TTC549 (cell line): ENCODE measurements at regions not wholly inside any gene's neighbourhood (a gene's known extent, or its start where the extent isn't known, plus 50 kb on each side); places are given as distances from the start of the nearest gene placed in this dataset.

Experiments used
- FAIRE-seq: peaks from 2 replicates; lab custom pipeline; 2012; peaks lifted over from hg19 to GRCh38; lab: Jason Lieb, UNC

- no peak for FAIRE-seq
These were observed 248.2 kb upstream of the PPP2R2D start for GRCh38 chr10:131652438-131653139.

DNA sequence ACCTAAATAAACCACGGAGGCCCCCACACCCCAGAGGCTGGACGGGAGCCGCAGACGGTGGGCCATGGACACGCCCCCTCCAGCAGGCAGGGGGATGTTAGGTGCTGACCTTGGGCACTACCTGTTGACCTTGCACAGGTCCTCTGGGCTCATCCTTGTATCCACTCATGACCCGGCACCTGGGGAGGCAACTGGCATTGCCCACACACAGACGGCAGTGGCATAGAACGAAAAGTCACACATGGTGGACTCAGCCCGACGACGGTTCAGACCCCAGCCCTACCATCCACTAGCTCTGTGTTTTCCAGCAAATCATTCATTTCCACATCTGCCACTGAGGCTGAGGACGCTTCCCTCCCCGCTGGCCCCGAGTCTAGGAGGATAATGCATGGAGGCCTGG lies 247.7 kb upstream of the PPP2R2D start:
- no peak for FAIRE-seq

GRCh38 chr10:131653554-131654470 lies 247.0 kb upstream of the PPP2R2D start:
- no peak for FAIRE-seq

GRCh38 chr10:131654471-131655087 lies 246.2 kb upstream of the PPP2R2D start:
- no peak for FAIRE-seq

- FAIRE-seq: no peak
These were observed 245.5 kb upstream of the PPP2R2D start for GRCh38 chr10:131655101-131655849.

DNA sequence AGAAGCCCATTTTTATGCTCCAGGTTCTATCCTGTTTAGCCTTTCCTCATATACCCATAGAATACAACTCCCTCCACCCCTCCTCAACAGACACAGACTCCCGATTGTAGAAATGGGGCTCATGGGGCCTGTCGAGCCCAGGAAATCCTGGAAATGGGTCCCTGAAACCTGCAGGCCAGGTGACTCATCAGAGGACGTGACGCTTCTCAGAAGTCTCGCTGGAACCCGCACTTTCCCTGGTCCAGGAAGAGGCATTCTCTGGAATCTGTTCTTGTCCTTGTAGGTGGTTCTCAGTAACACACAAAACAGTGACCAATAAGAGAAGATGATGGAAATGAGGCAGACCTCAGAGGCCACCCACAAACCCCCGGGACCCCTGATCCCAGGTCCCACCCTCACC lies 244.8 kb upstream of the PPP2R2D start:
- no peak for FAIRE-seq

DNA sequence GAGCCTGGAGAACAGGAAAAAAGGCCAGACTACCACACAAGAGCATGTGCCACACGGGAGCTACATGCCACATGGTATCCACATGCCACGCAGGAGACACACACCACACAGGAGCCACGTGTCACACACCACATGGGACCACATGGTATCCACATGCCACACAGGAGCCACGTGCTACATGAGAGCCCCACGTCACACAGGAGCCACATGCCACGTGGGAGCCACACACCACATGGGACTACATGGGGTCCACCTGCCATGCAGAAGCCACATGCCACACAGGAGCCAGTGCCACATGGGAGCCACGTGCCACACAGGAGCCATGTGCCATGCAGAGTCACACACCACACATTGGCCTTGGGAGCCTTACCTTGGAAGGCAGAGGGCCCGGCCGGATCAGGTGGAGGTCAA lies 244.4 kb upstream of the PPP2R2D start:
- no peak for FAIRE-seq

GRCh38 chr10:131657318-131657984 lies 243.4 kb upstream of the PPP2R2D start:
- no peak for FAIRE-seq

DNA sequence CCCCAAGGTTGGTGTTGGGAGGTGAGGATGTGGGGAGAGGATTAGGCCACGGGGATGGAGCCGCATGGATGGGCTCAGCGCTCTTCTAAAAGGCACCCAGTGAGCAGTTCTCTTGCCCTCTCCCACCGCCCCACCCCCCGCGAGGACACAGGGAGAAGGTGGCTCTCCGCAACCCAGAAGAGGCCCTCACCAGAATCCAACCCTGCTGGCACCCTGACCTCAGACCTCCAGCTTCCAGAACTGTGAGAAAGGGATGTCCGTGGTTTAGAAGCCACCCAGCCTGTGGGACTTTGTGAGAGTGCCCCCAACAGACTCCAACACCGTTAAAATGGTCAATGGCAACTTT lies 242.8 kb upstream of the PPP2R2D start:
- no peak for FAIRE-seq

GRCh38 chr10:131658476-131659110 lies 242.2 kb upstream of the PPP2R2D start:
- FAIRE-seq: no peak

- no peak for FAIRE-seq
These were observed 240.4 kb upstream of the PPP2R2D start for GRCh38 chr10:131660427-131660826.

GRCh38 chr10:131662851-131663250 lies 238.0 kb upstream of the PPP2R2D start:
- no peak for FAIRE-seq

GRCh38 chr10:131663351-131663750 lies 237.5 kb upstream of the PPP2R2D start:
- FAIRE-seq: no peak

DNA sequence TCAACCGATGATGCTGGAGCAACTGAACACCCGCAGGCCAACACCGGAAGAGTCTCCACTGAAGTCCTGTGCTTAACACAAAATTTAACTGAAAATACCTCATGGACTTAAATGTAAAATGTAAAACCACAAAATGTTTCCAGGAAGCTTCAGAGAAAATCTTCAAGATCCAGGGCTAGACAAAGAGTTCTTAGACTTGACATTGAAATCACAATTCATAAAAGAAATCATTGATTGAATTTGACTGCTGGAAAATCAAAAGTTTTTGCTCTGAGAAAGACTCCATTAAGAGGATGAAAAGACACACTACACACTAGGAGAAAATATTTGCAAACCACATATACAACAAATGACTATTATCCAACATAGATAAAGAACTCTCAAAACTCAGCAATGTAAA lies 234.7 kb upstream of the PPP2R2D start:
- no peak for FAIRE-seq

DNA sequence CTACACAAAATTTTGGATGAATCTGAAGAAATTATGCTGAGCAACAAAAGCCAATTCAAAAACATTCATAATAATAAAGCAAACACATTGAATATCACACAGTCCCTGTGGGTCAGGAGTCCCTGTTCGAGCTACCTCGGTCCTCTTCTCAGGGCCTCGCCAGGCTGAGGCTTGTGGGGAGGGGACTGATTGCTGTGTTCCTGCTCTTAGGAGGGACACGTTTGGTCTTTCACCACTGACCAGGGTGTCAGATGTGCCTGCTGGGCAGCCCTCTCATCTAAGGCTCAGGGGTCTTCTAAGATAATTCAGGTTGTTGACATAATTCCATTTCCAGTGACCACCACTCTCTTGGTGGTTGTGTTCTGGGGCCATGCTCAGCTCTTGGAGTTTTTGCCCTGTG lies 233.8 kb upstream of the PPP2R2D start:
- FAIRE-seq: no peak

DNA sequence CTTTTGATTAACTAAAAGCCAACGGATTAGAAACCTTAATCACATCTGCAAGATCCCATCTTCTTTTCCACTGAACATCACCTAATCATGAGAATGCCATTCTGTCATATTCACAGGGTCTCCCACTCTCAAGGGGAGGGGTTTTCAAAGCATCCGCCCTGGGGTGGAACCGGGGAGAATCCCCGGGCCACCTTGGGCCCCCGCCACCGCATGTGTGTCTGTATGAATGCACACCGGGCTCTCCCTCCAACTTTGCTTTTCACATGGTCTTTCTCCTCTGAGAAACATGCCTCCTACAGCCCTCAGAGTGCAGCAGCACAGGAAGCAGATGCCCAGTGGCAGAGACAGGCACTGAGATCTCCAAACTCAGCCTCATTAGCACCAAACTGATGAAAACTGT lies 233.2 kb upstream of the PPP2R2D start:
- no peak for FAIRE-seq

DNA sequence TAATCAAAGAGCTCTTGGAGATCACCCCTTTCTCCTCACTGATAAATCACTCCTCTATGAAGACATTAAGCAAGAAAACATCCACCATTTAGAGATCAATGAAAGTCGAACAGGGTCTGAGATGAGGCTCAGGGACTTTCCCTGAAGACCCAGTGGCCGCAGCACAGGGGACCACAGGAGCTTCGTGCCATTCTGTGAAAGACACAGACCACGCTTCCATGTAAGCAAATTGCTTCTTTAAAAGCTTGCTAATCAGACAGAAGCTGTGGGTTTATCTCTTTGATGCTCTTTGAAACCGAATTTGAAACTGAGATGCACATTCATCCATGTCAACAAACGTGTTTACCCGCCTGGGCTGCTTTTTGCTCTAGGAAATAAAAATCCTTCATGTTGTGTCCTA lies 231.9 kb upstream of the PPP2R2D start:
- FAIRE-seq: no peak

GRCh38 chr10:131669838-131670237 lies 231.0 kb upstream of the PPP2R2D start:
- no peak for FAIRE-seq

GRCh38 chr10:131670341-131670740 lies 230.5 kb upstream of the PPP2R2D start:
- FAIRE-seq: no peak

GRCh38 chr10:131673396-131673795 lies 227.4 kb upstream of the PPP2R2D start:
- no peak for FAIRE-seq

GRCh38 chr10:131674130-131674529 lies 226.7 kb upstream of the PPP2R2D start:
- no peak for FAIRE-seq
